Nephron (organoid): ENCODE measurements at regions not wholly inside any gene's neighbourhood (a gene's known extent, or its start where the extent isn't known, plus 50 kb on each side); places are given as distances from the start of the nearest gene placed in this dataset.

Source experiments
- H3K27ac Mint-ChIP-seq, 3 experiments: 2 replicates each; pipeline ENCODE4 v1.8.0; 2020; ENCODE audit warnings: mixed read lengths in 3 of 3, mild to moderate bottlenecking in 2 of 3, moderate library complexity in 1 of 3
- H3K27me3 Mint-ChIP-seq: 2 replicates; pipeline ENCODE4 v1.8.0; 2021; ENCODE audit warnings: low read depth, mild to moderate bottlenecking, moderate library complexity, mixed read lengths
- H3K36me3 Mint-ChIP-seq: 2 replicates; pipeline ENCODE4 v1.8.0; 2020; ENCODE audit warnings: low read depth, mixed read lengths
- H3K4me1 Mint-ChIP-seq: 2 replicates; pipeline ENCODE4 v1.8.0; 2020; ENCODE audit warnings: mixed read lengths
- H3K4me3 Mint-ChIP-seq, 3 experiments: 2 replicates each; pipeline ENCODE4 v1.8.0; 2020; ENCODE audit warnings: mild to moderate bottlenecking in 3 of 3, mixed read lengths in 3 of 3, moderate library complexity in 2 of 3
- H3K9me3 Mint-ChIP-seq: 2 replicates; pipeline ENCODE4 v1.8.0; 2020; ENCODE audit warnings: mixed read lengths
- TF ChIP-seq, protein P1 (sequence below), 3 experiments: fragments of 200-600 bp; sonication (generic); IDR thresholded peaks; one replicate each; pipeline ENCODE4 v1.5.0; 2021; ENCODE audit warnings: antibody characterized with exemption in 3 of 3; ENCODE audit not compliant: unreplicated experiment in 3 of 3

DNA sequence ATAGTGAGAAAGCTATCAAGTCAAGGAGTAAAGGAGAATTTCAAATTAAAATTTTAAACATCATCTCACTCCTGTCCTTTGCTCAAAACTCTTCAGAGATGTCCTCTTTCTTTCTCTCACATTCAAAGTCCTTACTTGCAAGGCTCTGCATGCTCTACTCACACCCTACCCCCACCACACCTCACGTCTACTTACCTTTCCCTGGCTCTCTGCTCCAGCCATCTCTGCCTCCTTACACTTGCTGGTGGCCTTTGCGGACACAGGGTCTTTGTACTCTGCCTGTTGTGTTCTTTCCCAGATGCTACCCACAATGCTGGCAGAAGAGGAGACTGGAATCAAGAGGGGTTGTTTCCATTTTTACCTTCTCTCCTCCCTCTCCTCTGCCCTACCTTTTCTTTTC, 405.2 kb downstream of the INSC start:
- no peak overlapping the region for H3K4me3 Mint-ChIP-seq

DNA sequence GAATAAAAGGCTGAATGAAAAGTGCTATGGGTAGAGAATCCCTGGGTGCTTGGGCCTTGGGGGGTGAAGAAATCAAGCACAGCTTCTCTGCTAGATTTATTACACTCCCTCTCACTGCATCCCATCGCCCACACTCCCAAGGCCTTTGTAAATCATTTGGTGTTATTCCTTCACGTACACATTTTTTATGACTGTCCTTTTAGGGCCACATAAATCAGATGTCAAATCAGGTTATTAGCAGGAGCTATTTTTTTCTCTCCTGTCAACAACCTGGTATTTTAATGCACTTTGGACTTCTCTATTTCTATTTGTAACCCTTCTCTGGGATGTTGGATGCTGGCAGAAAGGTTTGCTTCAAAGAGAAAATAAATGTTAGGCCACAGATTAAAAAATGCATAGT, 408.8 kb downstream of the INSC start:
- Mint-ChIP-seq H3K4me1 (no peaks in the 10 kb centered on the region), H3K27me3 (no peaks in the 10 kb centered on the region)

More for the DNA sequence above, 405.2 kb downstream of the INSC start:
- TF ChIP-seq, protein P1, sequence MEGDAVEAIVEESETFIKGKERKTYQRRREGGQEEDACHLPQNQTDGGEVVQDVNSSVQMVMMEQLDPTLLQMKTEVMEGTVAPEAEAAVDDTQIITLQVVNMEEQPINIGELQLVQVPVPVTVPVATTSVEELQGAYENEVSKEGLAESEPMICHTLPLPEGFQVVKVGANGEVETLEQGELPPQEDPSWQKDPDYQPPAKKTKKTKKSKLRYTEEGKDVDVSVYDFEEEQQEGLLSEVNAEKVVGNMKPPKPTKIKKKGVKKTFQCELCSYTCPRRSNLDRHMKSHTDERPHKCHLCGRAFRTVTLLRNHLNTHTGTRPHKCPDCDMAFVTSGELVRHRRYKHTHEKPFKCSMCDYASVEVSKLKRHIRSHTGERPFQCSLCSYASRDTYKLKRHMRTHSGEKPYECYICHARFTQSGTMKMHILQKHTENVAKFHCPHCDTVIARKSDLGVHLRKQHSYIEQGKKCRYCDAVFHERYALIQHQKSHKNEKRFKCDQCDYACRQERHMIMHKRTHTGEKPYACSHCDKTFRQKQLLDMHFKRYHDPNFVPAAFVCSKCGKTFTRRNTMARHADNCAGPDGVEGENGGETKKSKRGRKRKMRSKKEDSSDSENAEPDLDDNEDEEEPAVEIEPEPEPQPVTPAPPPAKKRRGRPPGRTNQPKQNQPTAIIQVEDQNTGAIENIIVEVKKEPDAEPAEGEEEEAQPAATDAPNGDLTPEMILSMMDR (IDR thresholded peaks at IDR 0.05; ENCODE audit: unreplicated experiment in 3 of 3): no peak
- H3K27ac Mint-ChIP-seq: no peak overlapping the region
- H3K9me3 Mint-ChIP-seq: peaks cover 40% of the 10 kb centered on the region
- no peaks in the 10 kb centered on the region for H3K27me3 Mint-ChIP-seq
- no peaks in the 10 kb centered on the region for H3K4me1 Mint-ChIP-seq
- peaks cover 5% of the 10 kb centered on the region for H3K36me3 Mint-ChIP-seq

GRCh38 chr11:15525582-15525981, 410.9 kb downstream of the INSC start:
- Mint-ChIP-seq H3K36me3 (peaks cover 13% of the 10 kb centered on the region), H3K27me3 (no peaks in the 10 kb centered on the region)

More for the DNA sequence above, 408.8 kb downstream of the INSC start:
- TF ChIP-seq, protein P1 (IDR thresholded peaks at IDR 0.05; ENCODE audit: unreplicated experiment in 3 of 3): no peak
- Mint-ChIP-seq H3K27ac (no peak overlapping the region), H3K9me3 (peaks cover 49% of the 10 kb centered on the region), H3K36me3 (peaks cover 13% of the 10 kb centered on the region), H3K4me3 (no peak overlapping the region)

DNA sequence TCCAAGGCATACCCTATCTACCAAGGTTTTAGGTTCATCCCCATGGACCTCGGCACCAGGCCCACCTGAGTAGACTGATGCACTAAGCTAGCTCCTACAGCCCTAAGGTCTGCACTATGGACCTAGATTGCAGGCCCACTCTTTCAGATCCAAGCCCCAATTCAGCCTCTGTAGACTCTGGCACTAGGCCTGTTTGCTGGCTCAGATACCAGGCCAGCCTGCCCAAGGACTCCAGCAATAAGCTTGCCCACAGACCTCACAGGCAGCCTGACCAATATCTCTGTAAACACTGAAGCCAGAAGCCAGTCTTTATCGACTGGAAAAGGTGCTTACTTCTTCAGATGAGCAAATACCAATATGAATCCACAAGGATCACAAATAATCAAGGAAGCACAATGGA, 411.3 kb downstream of the INSC start:
- H3K36me3 Mint-ChIP-seq: peaks cover 13% of the 10 kb centered on the region
- H3K4me3 Mint-ChIP-seq: no peak overlapping the region
- no peak overlapping the region for H3K27ac Mint-ChIP-seq
- H3K9me3 Mint-ChIP-seq: peaks cover 47% of the 10 kb centered on the region
- H3K4me1 Mint-ChIP-seq: no peaks in the 10 kb centered on the region
- no peaks in the 10 kb centered on the region for H3K27me3 Mint-ChIP-seq
- TF ChIP-seq, protein P1 (IDR thresholded peaks at IDR 0.05; ENCODE audit: unreplicated experiment in 3 of 3): no peak

More at GRCh38 chr11:15525582-15525981, 410.9 kb downstream of the INSC start:
- H3K27ac Mint-ChIP-seq: no peak overlapping the region
- TF ChIP-seq, protein P1 (IDR thresholded peaks at IDR 0.05; ENCODE audit: unreplicated experiment in 3 of 3): no peak
- H3K4me3 Mint-ChIP-seq: no peak overlapping the region
- peaks cover 51% of the 10 kb centered on the region for H3K9me3 Mint-ChIP-seq
- H3K4me1 Mint-ChIP-seq: no peaks in the 10 kb centered on the region

DNA sequence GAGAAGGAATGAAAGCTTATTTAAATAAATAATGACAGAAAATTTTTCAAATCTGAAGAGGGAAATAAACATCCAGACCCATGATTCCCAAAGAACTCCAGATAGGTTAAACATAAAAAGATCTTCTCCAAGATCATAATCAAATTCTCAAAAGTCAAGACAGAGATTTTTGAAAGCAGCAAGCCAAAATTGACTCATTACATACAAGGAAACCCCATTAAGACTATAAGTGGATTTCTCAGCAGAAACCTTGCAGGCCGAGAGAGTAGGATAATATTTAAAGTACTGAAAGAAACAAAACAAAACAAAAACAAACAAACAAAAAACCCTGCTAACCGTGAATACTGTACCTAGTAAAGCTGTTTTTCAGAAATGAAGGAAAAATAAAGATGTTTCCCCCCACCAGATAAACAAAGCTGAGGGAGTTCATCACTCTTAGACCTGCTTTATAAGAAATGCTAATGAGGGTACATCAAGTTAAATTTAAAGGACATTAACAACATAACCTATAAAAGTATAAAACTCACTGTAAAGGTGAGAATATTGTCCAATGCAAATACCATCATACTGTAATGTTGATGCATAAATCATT, 412.2 kb downstream of the INSC start:
- Mint-ChIP-seq H3K27ac (no peak overlapping the region), H3K27me3 (no peaks in the 10 kb centered on the region), H3K4me3 (no peak overlapping the region), H3K36me3 (peaks cover 9% of the 10 kb centered on the region), H3K4me1 (no peaks in the 10 kb centered on the region), H3K9me3 (peaks cover 46% of the 10 kb centered on the region)
- TF ChIP-seq, protein P1 (IDR thresholded peaks at IDR 0.05; ENCODE audit: unreplicated experiment in 3 of 3): no peak

GRCh38 chr11:15532432-15532831, 417.7 kb downstream of the INSC start:
- Mint-ChIP-seq H3K9me3 (peaks cover 19% of the 10 kb centered on the region), H3K4me3 (no peak overlapping the region), H3K27me3 (no peaks in the 10 kb centered on the region), H3K36me3 (no peaks in the 10 kb centered on the region), H3K4me1 (no peaks in the 10 kb centered on the region), H3K27ac (no peak overlapping the region)
- TF ChIP-seq, protein P1 (IDR thresholded peaks at IDR 0.05; ENCODE audit: unreplicated experiment in 3 of 3): no peak
